GM19035 (cell line): ENCODE measurements at regions not wholly inside any gene's neighbourhood (a gene's known extent, or its start where the extent isn't known, plus 50 kb on each side); places are given as distances from the start of the nearest gene placed in this dataset.

Experiments
- ATAC-seq: cut with Tn5 transposase; IDR thresholded peaks from one replicate; pipeline ENCODE4 v1.9.1; 2021; ENCODE audit not compliant: unreplicated experiment

DNA sequence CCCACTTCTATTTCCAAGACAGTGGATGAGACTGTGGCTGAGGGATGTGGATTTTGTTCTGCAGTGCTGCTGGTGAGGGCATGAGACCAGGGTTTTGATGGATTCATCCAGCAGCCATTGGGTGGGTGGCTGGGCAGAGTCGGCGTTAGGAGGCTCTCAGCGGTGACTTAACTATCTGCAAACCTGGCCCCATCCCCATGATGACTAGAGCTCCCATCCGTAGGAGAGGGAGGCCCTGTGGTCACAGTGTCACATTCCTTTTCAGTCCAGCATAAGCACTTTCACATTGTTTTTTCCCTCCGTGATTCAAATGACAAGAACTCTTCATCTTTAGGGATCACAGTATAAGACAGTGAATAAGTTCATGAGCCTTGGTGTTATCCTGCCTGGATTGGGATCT is 60.4 kb upstream of the SPRY4 start:
- no peak for ATAC-seq

GRCh38 chr5:142384014-142384413 is 59.2 kb upstream of the SPRY4 start:
- ATAC-seq, result no peak

DNA sequence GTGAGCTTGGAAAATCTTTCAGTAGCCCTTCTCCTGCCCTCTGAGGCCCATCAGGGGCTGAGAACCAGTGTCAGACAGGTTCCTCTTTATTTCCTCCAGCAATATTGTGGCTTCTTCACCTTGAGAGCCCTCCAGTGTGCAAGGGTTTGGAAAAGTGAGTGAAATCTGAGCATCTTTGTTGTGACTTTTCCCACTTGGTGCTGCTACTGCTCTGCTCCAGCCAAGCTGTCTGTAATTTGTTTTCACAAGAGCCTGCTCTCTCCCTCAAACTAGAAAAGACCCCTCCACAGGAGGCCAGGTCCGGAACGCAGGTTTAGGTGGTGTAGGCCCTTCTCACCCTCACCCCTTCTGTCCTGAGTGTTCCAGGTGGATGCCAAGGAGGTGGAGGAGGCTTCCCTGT is 57.4 kb upstream of the SPRY4 start:
- ATAC-seq, result no peak

- no peak for ATAC-seq
These were observed 54.2 kb upstream of the SPRY4 start for GRCh38 chr5:142378737-142379634.

DNA sequence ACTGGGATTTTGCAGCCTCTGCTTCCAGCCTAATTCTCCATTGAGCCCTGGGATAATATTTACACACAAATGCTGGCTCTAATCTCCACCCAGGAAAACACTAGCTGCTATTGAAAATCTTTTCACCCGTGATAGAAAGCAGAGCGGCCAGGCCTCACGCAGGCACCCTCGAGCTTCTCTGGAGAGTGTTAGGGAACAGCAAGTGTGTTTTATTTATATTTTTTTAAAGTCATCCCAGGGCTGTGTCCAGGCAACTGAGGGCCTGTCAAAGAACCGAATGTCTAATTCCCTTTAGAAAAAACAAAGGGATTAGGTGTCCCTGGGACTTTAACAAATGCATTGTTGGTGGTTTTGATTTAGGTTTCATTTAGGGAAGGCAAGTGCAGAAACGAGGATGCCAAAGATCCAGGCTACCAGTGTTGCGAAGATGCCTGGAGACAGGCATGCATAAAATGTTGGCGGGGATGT is 51.2 kb upstream of the SPRY4 start:
- no peak for ATAC-seq
